Endothelial cell of umbilical vein (primary cell): ENCODE measurements at regions not wholly inside any gene's neighbourhood (a gene's known extent, or its start where the extent isn't known, plus 50 kb on each side); places are given as distances from the start of the nearest gene placed in this dataset.
A peak's percentile ranks its signal among the peaks of the same experiment; 100 is the strongest.

Source experiments
- BruUV-seq: library from RNA; stranded (reverse); fragments of 400-500 nt; replicated peaks from 2 replicates; lab custom pipeline; 2021; lab: Mats Ljungman, UMichigan
- CTCF ChIA-PET: fragments of 300-600, 350-600 bp; sonication (Branson Sonifier 250); formaldehyde crosslinking; loops from one replicate; lab custom pipeline; 2021; ENCODE audit warnings: antibody characterized with exemption, inconsistent platforms; lab: Charles Lee
- POLR2A ChIA-PET: fragments of 300-600, 350-600 bp; sonication (Branson Sonifier 250); formaldehyde crosslinking; loops from one replicate; lab custom pipeline; 2021; ENCODE audit warnings: antibody characterized with exemption, inconsistent platforms; lab: Charles Lee
- DNase-seq: peaks from one replicate; pipeline ENCODE4 v3.0.0-alpha.2; 2011; ENCODE audit warnings: low read depth, low spot score
- FAIRE-seq: peaks from 2 replicates; lab custom pipeline; 2011; peaks lifted over from hg19 to GRCh38; lab: Jason Lieb, UNC
- H2AFZ ChIP-seq: 2 replicates; pipeline ENCODE4 v1.6.0; 2012; ENCODE audit warnings: low read depth, low read length, control low read depth, inconsistent platforms
- H3K27ac ChIP-seq: 2 replicates; pipeline ENCODE4 v1.5.1; 2011; ENCODE audit warnings: low read depth, mild to moderate bottlenecking, control low read depth, low read length, moderate library complexity; ENCODE audit not compliant: insufficient read depth
- H3K27me3 ChIP-seq, 2 experiments: 2 replicates each; pipeline versions ENCODE4 v1.6.0 to v1.6.1; 2011; ENCODE audit warnings: low read length in 2 of 2, mixed read lengths in 1 of 2; ENCODE audit not compliant: control insufficient read depth in 2 of 2, insufficient read depth in 2 of 2
- H3K36me3 ChIP-seq, 2 experiments: 2 replicates in 1 of 2; 3 replicates in 1 of 2; pipeline ENCODE4 v1.5.1; 2011; ENCODE audit warnings: low read length in 2 of 2, mild to moderate bottlenecking in 1 of 2, moderate library complexity in 1 of 2; ENCODE audit not compliant: control insufficient read depth in 2 of 2, insufficient read depth in 2 of 2; ENCODE audit errors: extremely low read depth in 1 of 2
- H3K4me1 ChIP-seq: 3 replicates; pipeline ENCODE4 v1.5.1; 2011; ENCODE audit warnings: mild to moderate bottlenecking, low read length; ENCODE audit not compliant: control insufficient read depth, insufficient read depth; ENCODE audit errors: extremely low read depth
- H3K4me2 ChIP-seq: 2 replicates; pipeline ENCODE4 v1.6.1; 2011; ENCODE audit warnings: low read length, control low read depth, mixed read lengths; ENCODE audit not compliant: insufficient read depth
- H3K4me3 ChIP-seq, 3 experiments: fragments of 200-600 bp in 1 of 3; sonication (generic), shearing (Covaris generic) in 1 of 3; replicated peaks in 1 of 3; 2 replicates each; pipeline ENCODE4 v1.5.1; 2011 to 2016; ENCODE audit warnings: control low read depth in 3 of 3, low read length in 3 of 3, mild to moderate bottlenecking in 2 of 3, inconsistent platforms in 1 of 3, low read depth in 1 of 3, moderate library complexity in 1 of 3; ENCODE audit not compliant: insufficient read depth in 1 of 3
- H3K79me2 ChIP-seq: 2 replicates; pipeline ENCODE4 v1.6.0; 2012; ENCODE audit warnings: low read length, inconsistent platforms; ENCODE audit not compliant: control insufficient read depth, insufficient read depth
- H3K9ac ChIP-seq: replicated peaks from 2 replicates; pipeline ENCODE3; 2011; ENCODE audit warnings: low read length, control low read depth; ENCODE audit not compliant: insufficient read depth; ENCODE audit errors: extremely low read depth
- H3K9me1 ChIP-seq: replicated peaks from 3 replicates; pipeline ENCODE4 v1.6.0; 2011; ENCODE audit warnings: mild to moderate bottlenecking, low read length; ENCODE audit not compliant: control insufficient read depth, insufficient read depth; ENCODE audit errors: extremely low read depth
- H3K9me3 ChIP-seq: replicated peaks from 2 replicates; pipeline ENCODE4 v1.5.1; 2012; ENCODE audit warnings: low read length, inconsistent platforms; ENCODE audit not compliant: control insufficient read depth, insufficient read depth
- H4K20me1 ChIP-seq: replicated peaks from 2 replicates; pipeline ENCODE3; 2011; ENCODE audit warnings: mild to moderate bottlenecking, low read length; ENCODE audit not compliant: control insufficient read depth, insufficient read depth; ENCODE audit errors: extremely low read depth
- CTCF ChIP-seq, 2 donors: IDR thresholded peaks; 1 replicate in 1 of 2; 2 replicates in 1 of 2; pipeline ENCODE4 v1.5.1; 2011; ENCODE audit warnings: low read length in 2 of 2, mild to moderate bottlenecking in 2 of 2, moderate library complexity in 2 of 2, control low read depth in 1 of 2, inconsistent platforms in 1 of 2, low read depth in 1 of 2; ENCODE audit not compliant: insufficient read depth in 1 of 2; ENCODE audit errors: extremely low read depth in 1 of 2
- FOS ChIP-seq: IDR thresholded peaks from 2 replicates; pipeline ENCODE4 v1.6.1; 2011; ENCODE audit warnings: mild to moderate bottlenecking, low read length, moderate library complexity, borderline replicate concordance; ENCODE audit not compliant: insufficient read depth
- GATA2 ChIP-seq: IDR thresholded peaks from 2 replicates; pipeline ENCODE4 v1.7.0; 2011; ENCODE audit warnings: low read depth, mild to moderate bottlenecking, moderate library complexity, mixed read lengths, low read length; ENCODE audit not compliant: insufficient read length, insufficient read depth
- MAX ChIP-seq: IDR thresholded peaks from 2 replicates; pipeline ENCODE4 v1.6.1; 2011; ENCODE audit not compliant: insufficient read depth, insufficient read length
- MYC ChIP-seq: IDR thresholded peaks from one replicate; pipeline ENCODE4 v1.6.1; 2011; ENCODE audit warnings: mild to moderate bottlenecking, low read depth, low read length
- POLR2A ChIP-seq: IDR thresholded peaks from 2 replicates; pipeline ENCODE4 v1.6.1; 2012; ENCODE audit warnings: low read depth, mild to moderate bottlenecking, control low read depth, low read length
- dilution Hi-C: fragments of 300-500 bp; cut with MboI; formaldehyde crosslinking; loops from one replicate; pipeline ENCODE4 v1.15.0; 2019; ENCODE audit warnings: low sequenced_read_pairs; ENCODE audit not compliant: extremely low pct_ligation_motif_present
- intact Hi-C: fragments of 100-400 bp; cut with micrococcal nuclease; formaldehyde crosslinking; loops from one replicate; pipeline ENCODE4 v1.10.0; 2022

- ChIA-PET POLR2A (interaction anchor here (1.0 to 1.1 kb wide), 2 partner anchors 126 to 145 kb away, joined by 3 to 5 read pairs; no protein-coding TSS in a partner anchor), CTCF (interaction anchor here (0.8 to 8.8 kb wide), 40 partner anchors 9 to 380 kb away, joined by 3 to 241 read pairs (median 6); partner anchors contain the start of gene ACSL4)
- Histone ChIP-seq H4K20me1 (no peaks in the 10 kb centered on the region), H3K27ac (peak overlapping the region; percentile 75), H3K9me1 (no peaks in the 10 kb centered on the region), H3K27me3 (no peaks in the 10 kb centered on the region), H3K4me2 (peak overlapping the region; percentile 38), H3K36me3 (no peaks in the 10 kb centered on the region), H3K4me1 (peaks cover 17% of the 10 kb centered on the region), H3K79me2 (no peaks in the 10 kb centered on the region), H2AFZ (peak overlapping the region; percentile 46), H3K9ac (peak overlapping the region; percentile 37), H3K9me3 (no peaks in the 10 kb centered on the region), H3K4me3 (no peak overlapping the region)
- BruUV-seq = TSS peak; percentile 67
- no peak for TF ChIP-seq FOS
- no peak for TF ChIP-seq CTCF (IDR thresholded peaks at IDR 0.05; ENCODE audit: extremely low read depth in 1 of 2, insufficient read depth in 1 of 2, low read depth in 1 of 2, low read length in 2 of 2)
- no peak for TF ChIP-seq POLR2A
- no peak for TF ChIP-seq GATA2
- no peak for TF ChIP-seq MYC
- TF ChIP-seq MAX = no peak
- DNase-seq (peak; percentile 38), FAIRE-seq (no peak)
- intact Hi-C loops (loop anchor here (1.0 to 5.0 kb wide), 4 partner anchors 29 to 144 kb away; partner anchors contain the start of gene ACSL4), dilution Hi-C loops (no loop called here)
These were observed 124.6 kb upstream of the ACSL4 start for GRCh38 chrX:109857584-109858228.
